Sigmoid colon (tissue), 6 donors: ENCODE measurements at regions not wholly inside any gene's neighbourhood (a gene's known extent, or its start where the extent isn't known, plus 50 kb on each side); places are given as distances from the start of the nearest gene placed in this dataset.

Source experiments
- DNase-seq: peaks from one replicate; pipeline ENCODE4 v3.0.0-alpha.2; 2019
- H3K27ac ChIP-seq, 4 donors: fragments of 200-600 bp; sonication (generic); one replicate each; pipeline ENCODE4 v1.5.1; 2016 to 2019; ENCODE audit warnings: mild to moderate bottlenecking in 1 of 4
- H3K27me3 ChIP-seq, 3 donors: fragments of 200-600 bp; sonication (generic); one replicate each; pipeline ENCODE4 v1.5.1; 2019; ENCODE audit warnings: mild to moderate bottlenecking in 1 of 3
- H3K36me3 ChIP-seq, 4 donors: fragments of 200-600 bp; sonication (generic); one replicate each; pipeline ENCODE4 v1.5.1; 2016 to 2019
- H3K4me1 ChIP-seq, 4 donors: fragments of 200-600 bp; sonication (generic); one replicate each; pipeline ENCODE4 v1.5.1; 2017 to 2019
- H3K4me3 ChIP-seq, 4 donors: fragments of 200-600 bp; sonication (generic); one replicate each; pipeline ENCODE4 v1.5.1; 2017 to 2019; ENCODE audit warnings: mild to moderate bottlenecking in 2 of 4, moderate library complexity in 1 of 4
- H3K9me3 ChIP-seq, 4 donors: fragments of 200-600 bp in 3 of 4; sonication (generic) in 3 of 4; one replicate each; pipeline versions ENCODE4 v1.5.1 to v1.6.1; 2013 to 2019
- EP300 ChIP-seq, 4 donors: sonication (generic); formaldehyde crosslinking; IDR thresholded peaks; one replicate each; pipeline ENCODE4 v1.6.1; 2017; ENCODE audit warnings: antibody characterized with exemption in 4 of 4
- POLR2A ChIP-seq, 2 donors: fragments of 450-650 bp; IDR thresholded peaks; one replicate each; pipeline ENCODE4 v1.6.1; 2016; ENCODE audit warnings: antibody characterized with exemption in 2 of 2, mild to moderate bottlenecking in 2 of 2, moderate library complexity in 2 of 2
- POLR2AphosphoS5 ChIP-seq, 4 donors: sonication (generic); formaldehyde crosslinking; IDR thresholded peaks; one replicate each; pipeline ENCODE4 v1.6.1; 2017; ENCODE audit warnings: antibody characterized with exemption in 4 of 4
- WGBS, 2 donors: extraction: QIAGEN DNeasy Blood & Tissue Kit; methylation state at CpG; one replicate each; pipeline ENCODE4 v1.1.7; 2013; 5-methylcytosine and 5-hydroxymethylcytosine counted together
- intact Hi-C: fragments of 100-400 bp; cut with DNase I; formaldehyde crosslinking; loops from one replicate; pipeline ENCODE4 v1.15.1; 2023
- TF ChIP-seq, protein P1 (sequence below), 4 experiments: fragments of 450-650 bp in 3 of 4; fragments of 200-600 bp in 1 of 4; IDR thresholded peaks; one replicate each; pipeline ENCODE4 v1.5.1; 2016 to 2019; ENCODE audit warnings: antibody characterized with exemption in 4 of 4, mild to moderate bottlenecking in 3 of 4, moderate library complexity in 2 of 4
- donor health status: healthy with polysubstance abuse.
- donor health status: healthy.

DNA sequence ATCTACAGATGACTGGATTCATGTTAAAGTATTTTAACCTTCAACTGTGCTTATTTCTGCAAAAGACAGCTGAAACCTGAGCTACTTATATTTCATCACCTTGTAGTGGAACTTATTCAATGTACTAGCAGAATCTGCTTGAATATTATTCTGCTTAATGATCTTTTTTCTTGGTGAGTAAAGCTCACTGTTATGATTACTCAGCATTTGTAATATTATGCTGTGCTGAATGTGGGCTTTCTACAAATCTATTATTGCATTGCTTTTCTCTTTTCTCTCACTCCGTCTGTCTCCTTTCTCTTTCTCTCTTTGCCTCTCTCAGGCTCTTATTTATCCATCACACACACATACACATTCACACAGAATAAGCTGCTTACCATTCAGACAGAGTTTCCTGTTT, 98.7 kb upstream of the TMEM196 start:
- intact Hi-C loops: no loop called here

DNA sequence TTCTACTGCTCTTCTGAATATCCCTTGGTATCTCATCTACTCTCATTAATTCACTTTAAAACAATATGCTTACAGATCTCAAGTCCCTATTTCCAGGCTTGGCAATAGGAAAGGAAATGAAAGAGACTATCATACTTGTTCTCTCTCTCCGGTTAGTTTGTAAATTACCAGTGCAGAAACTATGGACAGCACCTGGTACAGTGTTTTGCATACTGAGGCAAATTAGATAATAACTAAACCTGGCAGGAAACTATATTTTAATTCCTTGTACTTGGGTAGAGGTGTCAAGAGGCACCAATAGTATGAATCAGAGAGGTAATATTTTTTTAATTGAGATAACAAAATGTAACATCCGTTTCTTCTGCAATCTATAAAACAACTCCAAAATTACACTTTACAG, 97.7 kb upstream of the TMEM196 start:
- no peaks in the 10 kb centered on the region for H3K36me3 ChIP-seq
- no peaks in the 10 kb centered on the region for H3K4me1 ChIP-seq
- 78 to 90% methylated on average over 2 of the region's 2 CpGs for WGBS, 2 donors
- H3K9me3 ChIP-seq: no peaks in the 10 kb centered on the region
- H3K4me3 ChIP-seq: no peak overlapping the region
- no peak for TF ChIP-seq POLR2AphosphoS5 (IDR thresholded peaks at IDR 0.05)
- TF ChIP-seq EP300 (IDR thresholded peaks at IDR 0.05): no peak
- no peak for TF ChIP-seq POLR2A (IDR thresholded peaks at IDR 0.05)
- TF ChIP-seq, protein P1, sequence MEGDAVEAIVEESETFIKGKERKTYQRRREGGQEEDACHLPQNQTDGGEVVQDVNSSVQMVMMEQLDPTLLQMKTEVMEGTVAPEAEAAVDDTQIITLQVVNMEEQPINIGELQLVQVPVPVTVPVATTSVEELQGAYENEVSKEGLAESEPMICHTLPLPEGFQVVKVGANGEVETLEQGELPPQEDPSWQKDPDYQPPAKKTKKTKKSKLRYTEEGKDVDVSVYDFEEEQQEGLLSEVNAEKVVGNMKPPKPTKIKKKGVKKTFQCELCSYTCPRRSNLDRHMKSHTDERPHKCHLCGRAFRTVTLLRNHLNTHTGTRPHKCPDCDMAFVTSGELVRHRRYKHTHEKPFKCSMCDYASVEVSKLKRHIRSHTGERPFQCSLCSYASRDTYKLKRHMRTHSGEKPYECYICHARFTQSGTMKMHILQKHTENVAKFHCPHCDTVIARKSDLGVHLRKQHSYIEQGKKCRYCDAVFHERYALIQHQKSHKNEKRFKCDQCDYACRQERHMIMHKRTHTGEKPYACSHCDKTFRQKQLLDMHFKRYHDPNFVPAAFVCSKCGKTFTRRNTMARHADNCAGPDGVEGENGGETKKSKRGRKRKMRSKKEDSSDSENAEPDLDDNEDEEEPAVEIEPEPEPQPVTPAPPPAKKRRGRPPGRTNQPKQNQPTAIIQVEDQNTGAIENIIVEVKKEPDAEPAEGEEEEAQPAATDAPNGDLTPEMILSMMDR (IDR thresholded peaks at IDR 0.05): no peak
- H3K27me3 ChIP-seq: no peaks in the 10 kb centered on the region
- DNase-seq: no peak
- intact Hi-C loops: no loop called here
- H3K27ac ChIP-seq: no peak overlapping the region

More for the DNA sequence above, 98.7 kb upstream of the TMEM196 start:
- H3K27ac ChIP-seq: no peak overlapping the region
- TF ChIP-seq POLR2AphosphoS5 (IDR thresholded peaks at IDR 0.05): no peak
- TF ChIP-seq POLR2A (IDR thresholded peaks at IDR 0.05): no peak
- TF ChIP-seq EP300 (IDR thresholded peaks at IDR 0.05): no peak
- H3K4me1 ChIP-seq: no peaks in the 10 kb centered on the region
- H3K27me3 ChIP-seq: no peaks in the 10 kb centered on the region
- WGBS, 2 donors: 79 to 87% methylated on average over 1 of the region's 1 CpG
- no peak overlapping the region for H3K4me3 ChIP-seq
- no peak for DNase-seq
- no peaks in the 10 kb centered on the region for H3K36me3 ChIP-seq
- no peaks in the 10 kb centered on the region for H3K9me3 ChIP-seq

DNA sequence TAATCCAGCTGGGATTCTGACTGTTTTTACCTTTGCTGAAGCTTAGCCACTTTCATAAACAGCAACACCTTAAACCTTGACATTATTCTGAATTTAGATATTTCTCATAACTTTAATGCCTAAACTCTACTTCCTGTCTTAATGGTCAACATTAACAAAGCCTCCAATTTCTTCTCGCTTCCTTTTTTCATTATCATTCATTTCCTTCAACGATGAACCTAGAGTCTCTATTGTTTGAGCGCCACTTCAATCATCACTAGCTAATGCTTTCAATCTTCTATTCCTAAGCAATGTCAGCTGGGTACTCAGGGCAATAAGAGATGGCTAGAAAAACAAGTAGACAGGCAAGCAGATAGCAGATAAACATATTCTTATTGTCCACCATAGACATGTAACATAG, 96.6 kb upstream of the TMEM196 start:
- Histone ChIP-seq H3K4me3 (no peak overlapping the region), H3K36me3 (no peaks in the 10 kb centered on the region), H3K27ac (no peak overlapping the region), H3K27me3 (no peaks in the 10 kb centered on the region), H3K4me1 (no peaks in the 10 kb centered on the region), H3K9me3 (no peaks in the 10 kb centered on the region)
- 86 to 91% methylated on average over 3 of the region's 3 CpGs for WGBS, 2 donors
- no peak for TF ChIP-seq POLR2AphosphoS5 (IDR thresholded peaks at IDR 0.05)
- TF ChIP-seq POLR2A (IDR thresholded peaks at IDR 0.05): no peak
- TF ChIP-seq, protein P1 (IDR thresholded peaks at IDR 0.05): no peak
- TF ChIP-seq EP300 (IDR thresholded peaks at IDR 0.05): no peak
- intact Hi-C loops: no loop called here
- no peak for DNase-seq

DNA sequence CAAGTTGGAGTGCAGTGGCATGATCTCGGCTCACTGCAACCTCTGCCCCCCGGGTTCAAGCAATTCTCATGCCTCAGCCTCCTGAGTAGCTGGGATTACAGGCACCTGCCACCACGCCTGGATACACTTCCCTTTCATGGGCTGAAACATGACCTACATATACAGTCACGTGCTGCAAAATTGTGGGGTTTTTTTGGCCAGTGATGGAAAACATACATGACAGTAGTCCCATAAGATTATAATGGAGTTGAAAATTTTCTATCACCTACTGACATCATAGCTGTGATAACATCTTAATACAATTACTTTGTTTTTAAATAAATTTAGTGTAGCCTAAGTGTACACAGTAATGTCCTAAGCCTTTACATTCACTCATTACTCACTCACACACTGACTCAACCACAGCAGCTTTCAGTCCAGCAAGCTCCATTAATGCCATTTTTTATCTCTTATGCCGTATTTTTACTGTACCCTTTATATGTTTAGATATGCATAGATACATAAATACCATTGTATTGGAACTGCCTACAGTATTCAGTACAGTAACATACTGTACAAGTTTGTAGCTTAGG, 79.9 kb upstream of the TMEM196 start:
- no peaks in the 10 kb centered on the region for H3K9me3 ChIP-seq
- no peak for DNase-seq
- intact Hi-C loops: no loop called here
- no peaks in the 10 kb centered on the region for H3K36me3 ChIP-seq
- TF ChIP-seq POLR2AphosphoS5 (IDR thresholded peaks at IDR 0.05) (no peak), EP300 (IDR thresholded peaks at IDR 0.05) (no peak), POLR2A (IDR thresholded peaks at IDR 0.05) (no peak)
- TF ChIP-seq, protein P1 (IDR thresholded peaks at IDR 0.05): no peak
- no peak overlapping the region for H3K4me3 ChIP-seq
- H3K27me3 ChIP-seq: no peaks in the 10 kb centered on the region
- H3K4me1 ChIP-seq: no peaks in the 10 kb centered on the region
- H3K27ac ChIP-seq: no peak overlapping the region
- 66 to 78% methylated on average over 5 of the region's 5 CpGs for WGBS, 2 donors

DNA sequence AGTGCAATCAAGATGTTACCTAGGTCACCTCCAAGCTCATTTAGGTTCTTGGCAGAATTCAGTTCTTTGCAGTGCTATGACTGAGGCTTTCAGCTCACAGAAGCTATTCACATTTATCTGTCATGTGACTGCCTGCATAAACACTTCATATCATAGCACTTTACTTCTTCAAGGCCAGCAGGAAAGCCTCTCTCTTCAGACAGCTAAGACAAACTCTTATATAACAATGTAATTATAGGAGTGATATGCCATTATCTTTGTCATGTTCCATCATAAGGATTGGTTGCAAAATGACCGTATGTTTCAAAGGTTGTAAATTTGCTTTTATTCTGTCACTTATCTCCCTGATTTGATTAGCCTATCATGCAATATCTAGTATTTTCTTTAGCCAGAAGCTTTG, 78.8 kb upstream of the TMEM196 start:
- no peak overlapping the region for H3K27ac ChIP-seq
- no peak overlapping the region for H3K4me3 ChIP-seq
- TF ChIP-seq POLR2A (IDR thresholded peaks at IDR 0.05) (no peak), EP300 (IDR thresholded peaks at IDR 0.05) (no peak)
- DNase-seq: no peak
- no peaks in the 10 kb centered on the region for H3K27me3 ChIP-seq
- H3K9me3 ChIP-seq: no peaks in the 10 kb centered on the region
- intact Hi-C loops: no loop called here
- H3K4me1 ChIP-seq: no peaks in the 10 kb centered on the region
- WGBS, 2 donors: 21 to 58% methylated on average over 1 of the region's 1 CpG
- H3K36me3 ChIP-seq: no peaks in the 10 kb centered on the region

DNA sequence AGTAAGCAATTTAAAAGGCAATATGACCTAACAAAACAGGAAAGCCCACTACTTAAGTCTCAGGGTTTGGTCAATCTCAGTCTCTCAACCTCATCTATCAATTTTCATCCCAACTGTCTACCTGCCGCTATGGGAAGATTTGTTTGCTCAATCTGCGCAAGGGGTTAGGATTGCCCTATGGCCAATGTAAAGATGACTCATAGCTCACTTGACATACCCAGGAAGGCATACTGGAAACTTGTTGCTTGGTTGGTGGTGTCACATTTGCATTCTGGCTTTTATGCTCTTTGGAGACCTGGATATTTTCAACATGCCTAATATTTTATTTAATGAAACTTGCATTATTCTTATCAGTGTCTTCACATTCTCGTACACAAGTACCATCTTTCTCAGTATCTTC, 78.1 kb upstream of the TMEM196 start:
- no peaks in the 10 kb centered on the region for H3K27me3 ChIP-seq
- 80 to 88% methylated on average over 3 of the region's 3 CpGs for WGBS, 2 donors
- intact Hi-C loops: no loop called here
- no peaks in the 10 kb centered on the region for H3K36me3 ChIP-seq
- no peak for DNase-seq
- no peak overlapping the region for H3K4me3 ChIP-seq
- no peaks in the 10 kb centered on the region for H3K9me3 ChIP-seq
- TF ChIP-seq, protein P1 (IDR thresholded peaks at IDR 0.05): no peak
- TF ChIP-seq POLR2AphosphoS5 (IDR thresholded peaks at IDR 0.05): no peak
- TF ChIP-seq POLR2A (IDR thresholded peaks at IDR 0.05): no peak
- no peak for TF ChIP-seq EP300 (IDR thresholded peaks at IDR 0.05)
- no peak overlapping the region for H3K27ac ChIP-seq
- no peaks in the 10 kb centered on the region for H3K4me1 ChIP-seq
